Limb (tissue), 2 donors: ENCODE measurements at regions not wholly inside any gene's neighbourhood (a gene's known extent, or its start where the extent isn't known, plus 50 kb on each side); places are given as distances from the start of the nearest gene placed in this dataset.
A peak's percentile ranks its signal among the peaks of the same experiment; 100 is the strongest.

ENCODE experiments used
- DNase-seq, 2 donors: peaks; one replicate each; pipeline ENCODE4 v3.0.0-alpha.2; 2016; ENCODE audit errors: extremely low spot score in 2 of 2

DNA sequence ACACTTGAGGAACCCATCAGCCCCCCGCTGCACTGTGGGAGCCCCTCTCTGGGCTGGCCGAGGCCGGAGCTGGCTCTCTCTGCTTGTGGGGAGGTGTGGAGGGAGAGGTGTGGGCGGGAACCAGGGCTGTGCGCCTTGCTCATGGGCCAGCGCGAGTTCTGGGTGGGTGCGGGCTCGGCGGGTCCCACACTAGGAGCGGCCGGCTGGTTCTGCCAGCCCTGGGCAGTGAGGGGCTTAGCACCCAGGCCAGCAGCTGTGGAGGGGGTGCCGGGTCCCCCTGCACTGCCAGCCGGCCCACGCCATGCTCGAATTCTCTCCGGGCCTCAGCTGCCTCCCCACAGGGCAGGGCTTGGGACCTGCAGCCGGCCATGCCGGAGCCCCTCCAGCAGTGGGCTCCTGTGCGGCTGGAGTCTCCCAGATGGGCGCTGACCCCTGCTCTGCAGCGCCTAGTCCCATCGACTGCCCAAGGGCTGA, 430.2 kb downstream of the FAT4 start:
- DNase-seq = no peak

DNA sequence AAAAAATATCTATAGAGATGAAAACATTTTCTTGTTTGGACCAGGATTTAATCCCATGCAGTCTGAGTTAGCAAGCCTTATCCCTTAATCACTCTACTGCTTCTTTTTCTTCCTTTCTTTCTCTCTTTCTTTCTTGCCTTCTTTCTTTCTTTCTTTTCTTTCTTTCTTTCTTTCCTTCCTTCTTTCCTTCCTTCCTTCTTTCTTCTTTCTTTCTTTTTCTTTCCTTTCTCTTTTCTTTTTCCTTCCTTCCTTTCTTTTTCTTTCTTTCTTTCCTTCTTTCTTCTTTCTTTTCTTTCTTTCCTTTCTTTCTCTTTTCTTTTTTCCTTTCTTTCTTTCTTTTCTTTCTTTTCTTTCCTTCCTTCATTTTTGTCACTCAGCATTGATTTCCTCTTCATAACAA, 434.6 kb downstream of the FAT4 start:
- no peak for DNase-seq

DNA sequence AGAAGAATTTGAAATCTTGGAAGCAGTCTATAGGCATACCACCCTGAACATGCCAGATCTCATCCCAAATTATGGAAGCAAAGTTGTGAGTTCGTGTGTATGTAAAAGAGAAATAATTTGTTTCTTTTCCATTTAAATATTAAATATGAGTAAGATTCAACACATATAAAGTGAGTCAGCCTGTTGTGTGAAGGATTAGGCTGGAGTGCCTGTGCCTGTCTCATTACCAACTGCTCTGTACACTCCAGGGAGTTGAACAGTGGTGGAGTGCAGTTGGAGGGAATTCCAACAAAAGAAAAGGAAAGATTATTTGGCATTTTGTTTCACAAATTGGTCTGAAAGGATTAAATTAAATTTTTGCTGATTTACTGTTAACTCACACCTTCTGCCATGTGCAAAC, 435.6 kb downstream of the FAT4 start:
- no peak for DNase-seq

- DNase-seq = no peak
These were observed 436.2 kb downstream of the FAT4 start for GRCh38 chr4:125750828-125751466.

DNA sequence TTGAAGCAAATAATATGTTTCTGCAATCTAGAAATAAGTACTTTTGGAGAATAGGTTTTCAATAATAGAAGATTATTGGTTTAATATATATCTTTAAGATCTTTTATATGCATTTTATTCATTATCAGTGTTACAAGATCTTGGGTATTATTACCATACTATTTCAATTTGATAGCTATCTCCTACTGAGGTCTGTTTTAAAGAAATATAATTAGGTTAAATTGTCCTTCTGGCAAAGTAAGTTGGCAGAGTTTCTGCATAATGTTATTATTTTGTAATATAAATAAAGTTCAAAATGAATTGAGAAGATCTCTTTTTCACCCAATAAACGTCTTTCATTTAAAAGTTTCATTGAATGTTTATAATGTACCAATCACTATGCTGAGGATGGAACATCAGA, 443.7 kb downstream of the FAT4 start:
- no peak for DNase-seq

DNA sequence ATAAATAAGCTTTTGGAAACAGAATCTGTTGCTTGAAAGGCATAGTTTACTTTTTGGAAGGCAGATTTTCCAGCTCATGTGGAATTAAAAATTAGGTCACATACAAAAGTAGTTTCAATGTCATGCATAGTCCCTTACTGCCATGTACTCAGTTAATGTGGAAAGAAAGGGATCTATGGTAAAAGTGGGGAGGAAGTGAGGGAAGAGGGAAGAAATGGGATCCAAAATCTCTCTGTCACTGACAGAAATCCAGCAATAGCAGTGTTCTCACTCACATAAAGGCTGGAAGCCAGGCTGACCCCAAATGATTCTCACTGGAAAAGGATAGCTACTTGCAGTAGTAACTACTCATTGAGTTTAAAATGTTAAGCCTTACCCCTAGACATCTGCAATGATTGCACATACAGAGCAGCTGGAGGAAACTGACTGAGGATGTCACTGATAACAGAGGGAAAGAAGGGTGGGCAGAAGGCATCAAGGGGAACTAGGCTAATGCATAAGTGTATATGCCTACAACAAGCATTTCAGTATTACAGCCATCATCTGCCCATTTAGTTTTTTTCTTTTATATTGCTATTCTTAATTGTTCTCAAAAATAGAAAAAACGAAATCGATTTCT, 445.6 kb downstream of the FAT4 start:
- no peak for DNase-seq

DNA sequence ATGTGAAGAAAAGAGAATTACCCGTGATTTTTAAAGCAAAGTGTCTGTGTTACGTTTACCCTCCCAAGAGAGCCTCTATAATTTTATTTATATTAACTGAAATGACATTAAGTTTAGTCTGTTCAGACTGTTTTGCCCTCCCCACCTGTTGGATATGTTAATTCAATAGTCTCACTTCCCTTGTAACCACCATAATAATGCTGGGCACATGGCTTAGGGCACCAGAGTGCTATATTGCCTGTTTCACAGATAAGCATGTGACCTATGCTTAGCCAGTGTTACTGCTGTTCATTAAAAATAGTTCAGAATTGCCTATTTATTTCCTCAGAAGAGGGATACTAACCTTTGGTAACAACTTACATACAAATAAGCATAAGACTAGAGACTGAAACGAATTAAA, 446.2 kb downstream of the FAT4 start:
- DNase-seq = no peak

DNA sequence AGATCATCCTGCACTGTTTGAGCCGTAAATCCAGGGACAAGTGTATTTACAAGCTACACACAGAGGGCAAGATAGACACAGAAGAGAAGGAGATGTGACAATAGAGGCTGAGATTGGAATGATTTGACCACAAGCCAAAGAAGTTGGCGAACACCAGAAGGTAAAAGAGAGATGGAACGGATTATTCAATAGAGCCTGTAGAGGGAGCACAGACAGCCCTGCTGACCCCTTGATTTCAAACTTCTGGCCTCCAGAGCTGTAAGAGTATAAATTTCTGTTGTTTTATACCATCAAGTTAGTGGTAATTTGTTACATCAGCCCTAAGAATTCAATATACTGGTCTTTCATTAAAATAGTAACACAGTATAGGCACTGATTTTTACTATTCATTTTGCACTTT, 447.8 kb downstream of the FAT4 start:
- DNase-seq = no peak

DNA sequence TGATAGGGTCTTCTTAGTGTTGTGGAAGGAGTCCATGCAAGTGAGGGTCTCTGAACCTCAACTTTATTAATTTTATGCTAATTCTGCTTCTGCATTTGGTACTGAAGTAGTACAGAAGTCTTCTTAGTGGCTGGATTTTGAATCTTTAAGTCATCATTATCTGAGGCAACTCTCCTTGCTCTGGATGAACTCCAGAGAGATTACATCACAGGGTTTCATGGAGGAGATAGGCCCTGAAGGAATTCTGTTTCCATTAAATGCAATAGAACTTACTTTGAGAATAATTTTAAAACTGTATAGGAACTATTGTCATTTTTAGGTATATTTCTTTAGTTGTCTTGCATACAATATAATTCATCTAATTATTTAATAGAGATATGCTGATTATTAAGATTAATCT, 451.2 kb downstream of the FAT4 start:
- DNase-seq = no peak

- DNase-seq = no peak
These were observed 456.2 kb downstream of the FAT4 start for GRCh38 chr4:125770814-125771398.

GRCh38 chr4:125772680-125773079, 457.9 kb downstream of the FAT4 start:
- no peak for DNase-seq

DNA sequence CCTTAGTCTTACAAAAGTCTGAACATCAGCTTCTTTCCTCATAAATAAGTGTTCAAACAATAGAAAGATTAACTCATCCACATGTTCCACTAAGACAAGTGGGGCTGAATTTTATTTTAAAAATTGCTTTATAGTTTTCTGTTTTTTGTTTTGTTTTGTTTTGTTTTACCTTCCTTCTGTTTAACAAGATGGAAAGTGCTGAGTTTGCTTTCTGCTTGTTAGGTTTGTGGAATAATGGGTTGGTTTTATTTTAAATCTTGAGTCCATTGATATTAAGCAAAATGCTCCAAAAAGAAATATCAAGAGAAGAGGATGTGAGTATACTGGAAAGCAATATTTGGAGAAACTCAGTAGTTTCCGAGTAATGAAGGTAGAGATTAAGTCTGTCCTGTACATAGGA, 458.7 kb downstream of the FAT4 start:
- no peak for DNase-seq

DNA sequence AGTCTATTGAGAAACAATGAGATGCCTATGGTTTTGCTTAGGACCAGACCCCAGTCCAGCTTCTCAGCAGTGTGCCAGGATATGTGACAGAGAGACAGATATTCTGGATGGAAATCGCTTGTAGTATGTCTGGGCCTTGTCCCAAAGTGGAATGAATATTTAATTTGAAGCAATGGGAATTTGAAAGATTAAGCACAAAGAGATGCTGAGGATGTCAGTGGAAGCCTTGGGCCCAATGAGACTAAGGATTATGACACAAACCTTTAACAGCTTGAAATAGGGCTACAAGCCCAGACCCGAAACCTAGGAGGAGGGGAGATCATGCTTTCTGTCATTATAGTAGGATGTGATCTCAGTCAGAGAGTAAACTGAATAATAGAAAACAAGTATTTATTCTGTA, 459.2 kb downstream of the FAT4 start:
- no peak for DNase-seq

DNA sequence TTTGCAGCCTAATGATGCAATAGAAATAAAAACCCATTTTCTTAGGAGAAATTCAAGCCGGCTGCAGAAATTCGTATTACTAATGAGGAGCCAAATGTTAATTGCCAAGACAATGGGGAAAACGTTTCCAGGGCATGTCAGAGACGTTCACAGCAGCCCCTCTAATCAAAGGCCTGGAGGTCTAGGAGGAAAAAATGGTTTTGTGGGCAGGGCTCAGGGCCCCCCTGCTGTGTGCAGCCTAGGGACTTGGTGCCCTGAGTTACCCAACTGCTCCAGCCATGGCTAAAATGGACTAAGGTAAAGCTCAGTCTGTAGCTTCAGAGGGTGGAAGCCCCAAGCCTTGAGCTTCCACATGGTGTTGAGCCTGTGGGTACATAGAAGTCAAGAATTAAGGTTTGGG, 461.4 kb downstream of the FAT4 start:
- no peak for DNase-seq

DNA sequence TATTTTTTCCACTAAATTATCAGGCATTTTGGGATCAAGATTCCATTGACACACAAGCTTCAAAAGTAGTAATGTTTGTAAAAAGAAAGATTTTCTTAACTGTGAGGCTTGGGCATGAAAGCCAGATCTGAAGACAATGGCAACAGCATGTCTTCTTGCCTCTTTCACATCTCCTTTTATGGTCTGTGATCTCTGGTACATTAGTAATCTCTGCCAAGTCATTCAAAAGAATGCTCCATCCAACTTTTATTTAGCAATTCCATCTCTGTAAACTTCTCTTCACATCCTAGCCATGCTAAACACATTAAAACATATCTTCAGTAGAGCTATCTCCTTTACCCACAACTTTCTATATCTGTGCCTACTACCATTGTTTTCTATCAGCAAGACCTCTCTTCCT, 465.4 kb downstream of the FAT4 start:
- no peak for DNase-seq

- DNase-seq = no peak
These were observed 466.0 kb downstream of the FAT4 start for GRCh38 chr4:125780747-125781146.

DNA sequence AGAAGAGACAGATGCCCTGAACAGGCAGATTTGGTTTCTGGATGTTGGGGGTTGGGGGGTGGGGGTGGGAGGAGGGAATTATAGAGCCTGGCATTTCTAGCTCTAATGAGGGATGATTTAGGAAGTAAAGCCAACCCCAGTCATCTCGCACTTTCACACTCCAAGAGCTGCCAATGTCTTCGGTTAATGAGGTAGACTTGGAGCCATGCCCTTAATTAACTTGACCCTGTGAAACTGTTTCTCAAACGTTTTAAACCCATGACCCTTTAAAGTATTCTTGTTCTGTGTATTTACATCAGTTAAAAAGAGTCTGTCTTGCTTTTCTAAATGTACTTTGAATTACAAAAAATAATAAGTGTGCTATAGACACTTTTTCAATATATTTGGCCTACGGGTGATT, 466.9 kb downstream of the FAT4 start:
- DNase-seq = no peak

GRCh38 chr4:125784741-125785140, 470.0 kb downstream of the FAT4 start:
- DNase-seq = no peak

DNA sequence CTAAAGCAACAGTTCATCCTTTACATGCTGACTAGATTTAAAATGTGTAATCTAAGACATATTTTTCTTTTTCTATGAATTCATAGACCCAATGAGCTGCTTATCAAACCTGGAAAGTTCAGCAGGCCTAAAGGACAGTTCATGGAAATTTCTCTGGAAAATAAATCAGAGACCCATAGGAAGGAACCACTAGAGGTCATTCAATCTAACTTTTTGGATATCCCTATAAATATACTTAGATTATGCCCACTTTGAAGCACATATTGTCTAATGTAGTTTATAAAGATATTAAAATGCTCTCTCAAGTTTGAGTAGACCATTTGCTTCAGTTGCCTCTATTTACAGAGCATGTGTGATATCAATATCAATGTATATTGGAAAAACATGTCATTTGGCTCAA, 473.0 kb downstream of the FAT4 start:
- no peak for DNase-seq

GRCh38 chr4:125789023-125789422, 474.3 kb downstream of the FAT4 start:
- DNase-seq = peak in 1 of 2 donors; percentile 32

DNA sequence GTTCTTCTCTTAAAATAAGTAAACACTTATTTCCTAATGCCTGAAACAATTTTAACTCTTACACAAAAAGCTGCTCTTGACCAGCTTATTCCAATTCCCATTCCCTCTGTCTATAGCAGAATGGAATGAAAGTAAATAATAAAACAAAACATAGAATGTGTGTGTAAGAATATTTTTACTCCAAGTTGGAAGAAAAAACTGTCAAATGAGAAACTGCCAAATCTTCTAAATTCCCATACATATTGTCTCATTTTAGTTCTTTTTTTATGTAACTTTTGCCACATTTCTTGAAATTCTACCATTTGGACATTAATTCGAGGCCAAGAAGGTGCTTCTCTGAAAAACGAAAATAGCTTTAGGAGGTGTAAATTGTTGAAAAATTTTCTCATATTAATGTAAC, 477.1 kb downstream of the FAT4 start:
- no peak for DNase-seq

DNA sequence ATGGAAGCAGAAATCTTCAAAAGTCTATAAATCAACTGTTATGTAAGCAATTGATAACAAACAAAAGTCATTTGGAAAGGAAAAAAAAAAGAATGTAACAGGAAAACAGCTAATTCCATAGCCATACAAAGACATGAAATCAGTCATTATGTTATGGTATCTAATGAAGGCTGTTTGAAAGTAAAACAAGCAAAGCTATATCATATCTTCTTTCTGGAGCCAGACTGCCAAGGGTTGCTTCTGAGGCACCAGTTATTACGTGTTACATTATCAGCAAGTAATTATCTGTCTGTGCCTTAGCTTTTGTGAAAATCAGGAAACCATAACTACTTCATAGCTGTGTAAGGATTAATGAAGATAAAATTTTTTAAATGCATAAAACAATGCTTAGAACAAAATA, 480.2 kb downstream of the FAT4 start:
- no peak for DNase-seq

DNA sequence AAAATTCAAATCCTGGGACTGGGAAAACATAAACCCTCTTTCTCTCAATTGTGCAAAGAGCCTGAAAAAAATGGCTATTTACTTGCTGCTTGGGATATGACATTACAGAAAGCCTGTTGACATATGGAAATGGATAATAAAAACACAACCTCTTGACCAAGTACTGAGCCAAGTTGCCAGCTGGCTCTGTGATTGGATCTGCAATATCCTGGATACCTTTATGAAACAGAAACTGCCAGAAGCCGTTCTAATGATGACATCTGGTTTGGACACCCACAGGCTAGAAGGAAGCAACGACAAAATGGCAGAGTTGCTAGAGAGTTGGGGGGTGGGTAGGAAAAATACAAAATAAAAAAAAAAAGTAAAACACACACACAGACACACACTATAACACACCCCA, 481.4 kb downstream of the FAT4 start:
- no peak for DNase-seq
